NCI-H345 treated with DMSO at 0.1 percent for 48 hours (cell line): ENCODE measurements at regions not wholly inside any gene's neighbourhood (a gene's known extent, or its start where the extent isn't known, plus 50 kb on each side); places are given as distances from the start of the nearest gene placed in this dataset.

ENCODE experiments used
- DNase-seq: peaks from one replicate; lab custom pipeline; 2025; ENCODE audit not compliant: unreplicated experiment; lab: John Stamatoyannopoulos, UW

DNA sequence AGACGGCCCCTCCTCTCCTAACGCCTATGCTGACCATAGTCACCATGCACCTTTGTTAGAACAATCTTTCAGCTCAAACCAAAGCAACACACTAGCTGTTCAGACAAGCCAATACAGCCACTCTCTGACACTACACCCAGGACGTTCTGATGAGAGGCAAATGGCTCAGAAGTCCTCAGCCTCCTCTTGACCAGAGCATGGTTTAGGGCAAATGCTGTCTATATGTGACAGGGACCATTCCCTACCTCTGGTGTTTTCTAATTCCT is 264.8 kb upstream of the HES1 start:
- DNase-seq, result no peak

DNA sequence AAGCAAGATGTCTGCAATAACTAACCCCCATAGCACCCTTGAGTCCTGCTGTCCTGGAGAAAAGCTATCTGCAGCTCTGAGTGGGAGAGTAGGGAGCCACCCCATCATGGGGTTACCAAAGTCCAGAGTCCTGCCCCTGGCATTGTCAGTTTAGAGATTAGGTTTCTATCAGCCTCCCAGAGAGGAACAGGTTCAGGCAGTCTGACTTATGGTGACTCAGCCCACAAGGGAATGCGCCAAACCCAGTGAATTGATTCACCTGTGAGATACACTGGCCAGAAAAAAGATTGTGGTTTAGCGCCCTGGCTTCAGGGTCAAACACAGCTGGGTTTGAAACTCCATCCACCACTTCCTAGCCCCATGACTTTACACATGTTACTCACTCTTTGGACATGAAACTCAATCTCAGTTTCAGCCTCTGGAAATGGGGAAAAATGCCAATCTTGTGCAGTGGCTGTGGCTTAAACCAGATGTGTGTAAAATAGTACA is 263.6 kb upstream of the HES1 start:
- DNase-seq, result no peak

GRCh38 chr3:193873426-193874201 is 262.3 kb upstream of the HES1 start:
- no peak for DNase-seq

DNA sequence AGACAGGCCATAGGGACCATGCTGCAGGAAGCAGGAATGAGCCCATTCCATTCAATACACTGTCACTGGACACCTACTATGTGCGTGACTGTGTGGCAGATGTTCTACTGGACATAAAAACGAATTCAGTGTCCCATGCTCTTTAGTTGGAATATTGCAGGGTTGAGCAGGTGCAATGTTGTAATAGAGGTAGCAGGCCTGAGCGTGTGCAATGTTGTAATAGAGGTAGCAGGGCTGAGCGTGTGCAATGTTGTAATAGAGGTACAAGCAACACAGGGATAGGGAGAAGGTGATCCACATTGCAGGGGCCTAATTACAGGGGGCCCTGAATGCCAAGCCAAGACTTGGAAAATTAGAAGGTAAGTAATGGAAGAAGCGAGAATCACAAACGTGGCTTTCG is 261.4 kb upstream of the HES1 start:
- DNase-seq, result no peak

DNA sequence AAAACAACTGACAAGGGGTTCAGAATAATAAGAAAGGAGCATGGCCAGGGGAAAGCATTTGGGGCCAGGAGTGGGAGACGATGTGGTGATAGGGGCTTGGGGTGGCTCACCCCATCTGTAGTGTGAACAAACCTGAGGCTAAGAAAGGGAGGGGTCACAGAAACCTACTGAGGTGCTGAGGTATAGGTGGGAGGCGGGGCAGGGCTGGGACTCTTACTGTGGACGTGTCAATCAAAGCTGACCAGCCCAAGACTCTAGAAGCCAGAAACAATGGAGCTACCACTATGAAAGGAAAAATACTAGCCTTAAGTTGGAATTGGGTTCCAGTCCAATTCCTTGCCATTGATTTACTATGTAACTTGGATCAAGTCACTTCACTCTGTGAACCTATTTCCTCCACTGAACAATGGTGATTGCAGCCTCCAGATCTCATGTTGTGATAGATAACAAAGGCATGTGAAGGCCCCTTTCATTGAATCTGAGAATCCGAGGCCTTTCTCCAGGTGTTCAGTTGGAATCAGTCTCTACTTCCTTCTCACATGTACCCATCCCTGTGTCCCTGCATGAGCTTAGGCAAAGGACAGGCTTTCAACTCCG is 260.9 kb upstream of the HES1 start:
- no peak for DNase-seq

DNA sequence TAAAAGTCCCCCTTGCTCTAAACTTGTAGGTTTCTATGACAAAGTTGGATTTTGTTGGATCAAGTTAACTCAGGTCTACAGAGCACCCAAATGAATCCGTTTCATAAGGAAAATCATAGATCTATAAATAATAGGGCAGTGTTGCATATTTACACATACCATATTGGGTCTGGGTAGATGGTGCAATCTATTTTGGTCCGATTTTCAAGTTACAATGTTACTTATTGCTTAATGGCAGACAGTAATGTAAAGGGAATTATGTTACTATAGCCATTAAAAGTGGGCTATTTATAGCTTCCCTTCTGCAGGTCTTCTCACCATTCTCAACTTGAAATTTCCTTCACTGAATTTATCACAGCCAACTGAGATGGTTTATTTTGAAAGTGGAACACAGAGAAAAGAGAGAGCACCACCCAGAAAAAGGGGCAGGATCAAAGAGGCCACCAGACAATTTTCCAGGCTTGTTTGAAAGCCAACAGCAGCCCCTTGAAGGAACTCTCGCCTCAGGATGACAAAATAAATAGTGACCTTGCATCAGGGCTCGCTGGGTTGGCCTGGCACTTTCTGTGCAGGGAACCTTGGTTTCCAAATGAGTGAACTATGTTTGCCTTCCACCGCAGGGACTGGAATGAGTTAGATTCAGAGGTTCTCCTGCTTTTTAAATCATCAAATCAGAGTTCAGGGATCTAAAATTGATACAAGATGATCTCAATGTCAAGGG is 260.2 kb upstream of the HES1 start:
- no peak for DNase-seq

- DNase-seq, result no peak
These were observed 256.7 kb upstream of the HES1 start for GRCh38 chr3:193879099-193879863.

DNA sequence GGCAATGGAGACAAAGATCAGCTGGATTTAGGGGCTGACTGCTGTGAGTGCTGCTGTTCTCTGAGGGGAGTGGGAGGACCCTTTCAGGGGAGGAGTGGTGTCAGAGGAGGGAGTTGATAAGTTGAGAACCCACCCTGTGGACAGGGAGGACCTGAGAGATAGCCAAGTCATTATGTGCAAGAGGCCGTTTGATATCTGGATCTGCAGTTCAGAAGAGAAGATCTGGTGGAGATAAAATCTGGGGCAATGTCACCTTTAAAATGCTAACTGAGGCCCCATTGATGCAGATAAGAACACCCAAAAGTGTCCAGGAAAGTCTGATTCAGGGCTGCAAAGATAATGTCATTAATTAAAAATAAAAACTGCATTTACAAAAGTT is 256.1 kb upstream of the HES1 start:
- no peak for DNase-seq

DNA sequence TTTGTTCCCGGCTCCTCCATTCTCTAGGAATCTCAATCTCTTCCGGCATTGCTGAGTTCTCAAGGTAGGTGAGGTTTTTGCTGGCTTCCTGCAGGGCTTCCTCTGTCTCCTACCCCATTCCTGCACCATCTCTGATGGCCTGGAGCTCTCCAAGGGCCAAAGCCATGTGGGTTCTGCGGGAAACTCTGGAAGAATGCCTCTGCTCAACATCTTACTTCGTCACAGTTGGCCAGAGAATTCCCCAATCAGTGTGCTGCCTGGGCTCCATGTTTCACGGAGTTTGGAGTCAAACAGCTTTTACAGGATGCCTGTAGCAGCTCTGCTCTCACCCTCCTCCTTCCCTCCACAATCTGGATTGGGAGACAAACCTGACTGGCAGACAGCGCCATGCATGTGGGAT is 253.9 kb upstream of the HES1 start:
- DNase-seq, result no peak

DNA sequence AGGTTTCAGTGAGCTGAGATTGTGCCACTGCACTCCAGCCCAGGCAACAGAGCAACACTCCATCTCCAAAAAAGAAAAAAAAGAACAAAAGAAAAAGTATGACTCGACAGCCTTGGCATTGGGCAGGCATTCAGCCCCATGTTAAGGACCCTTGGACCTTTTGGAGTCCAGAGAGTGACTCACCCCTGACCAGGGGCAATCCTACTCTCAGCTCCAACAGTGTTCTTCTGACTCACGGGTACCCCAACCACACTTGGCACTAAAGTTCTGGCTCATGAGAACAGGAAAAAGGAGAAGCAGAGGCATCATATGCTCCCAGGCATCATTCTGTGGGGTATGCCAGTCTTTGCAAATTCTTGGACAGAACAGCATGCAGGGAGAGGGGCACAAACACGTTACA is 252.4 kb upstream of the HES1 start:
- no peak for DNase-seq

- no peak for DNase-seq
These were observed 251.9 kb upstream of the HES1 start for GRCh38 chr3:193884027-193884426.

DNA sequence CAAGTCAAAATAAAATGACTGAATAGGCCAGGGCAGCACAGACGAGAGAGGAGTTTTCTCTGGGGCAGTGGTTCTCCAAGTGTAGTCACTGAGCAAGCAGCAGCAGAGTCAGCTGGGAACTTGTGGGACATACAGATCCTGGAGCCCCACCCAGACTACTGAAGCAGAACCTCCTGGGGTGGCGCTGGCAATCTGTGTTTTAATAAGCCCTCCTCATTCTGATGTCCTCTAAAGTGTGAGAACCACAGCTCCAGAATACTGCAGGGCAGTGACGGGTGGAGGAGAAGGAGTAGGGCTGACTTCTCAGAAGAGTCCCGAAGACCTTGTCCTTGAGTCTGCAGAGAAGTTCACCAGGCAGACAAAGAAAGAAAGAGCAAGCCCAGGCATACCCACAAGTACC is 251.3 kb upstream of the HES1 start:
- no peak for DNase-seq

DNA sequence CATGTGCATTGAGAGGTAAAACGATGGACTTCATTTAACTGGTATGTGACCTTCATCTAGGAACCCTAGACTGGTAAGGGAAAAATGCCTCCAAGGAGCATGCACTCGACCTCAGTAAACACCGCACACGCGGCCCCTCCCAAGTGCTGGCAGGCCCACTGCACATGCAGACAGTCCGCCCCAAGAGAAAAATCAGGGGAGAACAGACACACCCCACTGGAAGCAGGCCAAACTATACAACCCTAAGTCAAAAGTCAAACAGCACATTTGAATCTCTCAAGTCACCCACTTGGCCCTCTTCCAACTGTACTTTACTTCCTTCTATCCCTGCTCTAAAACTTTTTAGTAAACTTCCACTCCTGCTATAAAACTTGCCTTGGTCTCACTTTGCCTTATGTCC is 250.1 kb upstream of the HES1 start:
- DNase-seq, result no peak

DNA sequence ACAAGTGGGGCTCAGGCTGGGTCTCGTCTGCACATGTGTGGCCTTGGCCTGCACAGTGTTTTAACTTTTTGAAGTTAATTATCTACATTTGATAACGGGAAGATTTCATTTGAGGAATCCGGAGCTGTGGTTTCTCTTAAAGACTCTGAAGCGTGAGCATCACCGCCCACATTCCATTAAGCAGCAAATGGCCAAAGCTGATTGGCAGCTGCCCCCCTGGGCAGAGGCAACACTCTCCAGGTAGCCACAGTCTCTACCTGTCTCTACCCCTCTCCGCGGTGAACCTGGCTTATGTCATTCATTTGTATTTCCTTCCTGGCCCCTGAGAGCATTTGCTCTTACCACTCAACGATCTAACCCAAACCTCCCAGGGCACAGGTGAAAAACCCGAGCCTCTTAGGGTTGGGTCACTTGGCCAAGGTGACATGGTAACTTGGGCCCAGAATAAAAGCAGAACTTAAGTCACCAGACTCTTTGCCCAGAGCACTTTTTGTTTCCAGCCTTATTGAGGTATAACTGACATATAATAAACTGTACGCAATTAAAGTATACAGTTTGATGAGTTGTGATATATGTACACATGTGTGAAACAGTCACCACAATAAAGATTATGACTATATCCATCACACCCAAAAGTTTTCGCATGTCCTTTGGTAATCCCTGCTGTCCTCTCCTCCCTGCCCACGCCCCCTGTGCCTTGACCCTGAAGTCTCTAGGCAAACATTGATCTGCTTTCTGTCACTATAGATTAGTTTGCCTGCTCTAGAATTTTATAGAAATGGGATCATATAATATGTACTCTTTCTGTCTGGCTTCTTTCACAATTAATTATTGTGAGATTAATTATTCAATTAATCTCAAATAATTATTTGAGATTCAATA is 245.7 kb upstream of the HES1 start:
- no peak for DNase-seq

- DNase-seq, result no peak
These were observed 241.7 kb upstream of the HES1 start for GRCh38 chr3:193894121-193894863.

GRCh38 chr3:193895409-193895808 is 240.5 kb upstream of the HES1 start:
- DNase-seq, result no peak

GRCh38 chr3:193896419-193896818 is 239.5 kb upstream of the HES1 start:
- no peak for DNase-seq

DNA sequence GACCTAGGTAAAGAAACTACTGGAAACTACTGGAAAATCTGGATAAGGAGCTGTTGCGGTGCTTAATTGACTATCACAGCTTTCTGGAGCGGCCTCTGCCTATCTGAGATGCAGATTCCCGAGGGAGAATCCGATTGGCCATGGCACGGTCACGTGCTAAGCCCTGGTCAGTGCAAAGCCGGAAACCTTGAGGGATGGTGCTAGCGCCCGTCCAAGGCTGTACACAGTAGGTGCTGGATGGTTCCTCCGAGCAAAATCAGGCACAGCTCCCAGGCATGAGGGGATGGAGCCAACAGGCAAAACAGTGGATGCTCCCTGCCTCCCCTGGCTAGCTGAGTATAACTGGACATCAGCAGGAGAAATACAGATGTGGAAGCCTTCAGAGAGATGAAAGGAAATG is 238.7 kb upstream of the HES1 start:
- no peak for DNase-seq

- DNase-seq, result no peak
These were observed 238.2 kb upstream of the HES1 start for GRCh38 chr3:193897731-193898180.

DNA sequence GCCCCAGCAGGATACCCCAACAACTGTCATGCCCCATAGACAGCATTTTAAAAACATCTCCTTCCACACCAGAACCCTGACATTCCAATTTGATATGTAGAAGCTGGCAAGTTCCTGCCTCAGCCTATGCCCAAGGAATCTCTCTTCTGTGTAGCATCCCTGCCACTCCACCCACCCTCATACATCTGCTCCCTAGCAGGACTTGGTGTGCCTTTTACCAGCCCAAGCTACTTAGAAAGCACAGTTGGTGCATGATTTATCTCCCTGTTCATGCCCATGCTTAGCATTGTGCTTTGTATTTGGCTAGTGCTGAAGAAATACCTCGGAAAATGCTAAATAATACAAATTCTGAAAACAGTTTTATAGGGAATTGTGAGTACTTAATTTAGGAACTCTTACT is 236.9 kb upstream of the HES1 start:
- no peak for DNase-seq
